Brain pericyte (primary cell): ENCODE measurements at regions not wholly inside any gene's neighbourhood (a gene's known extent, or its start where the extent isn't known, plus 50 kb on each side); places are given as distances from the start of the nearest gene placed in this dataset.
"Not testable (repeated sequence)": the region's sequence is repeated elsewhere in the genome, so short reads cannot be mapped to it uniquely, and the experiment has no call there.

ENCODE experiments used
- DNase-seq: peaks from one replicate; pipeline ENCODE4 v3.0.0-alpha.2; 2012; ENCODE audit warnings: low read depth, low spot score

- DNase-seq: no peak
Observed at GRCh38 chr3:6746443-6746842, 114.5 kb upstream of the GRM7 start.

GRCh38 chr3:6747017-6747416 lies 113.9 kb upstream of the GRM7 start:
- no peak for DNase-seq

- DNase-seq: no peak
Observed at GRCh38 chr3:6750782-6751181, 110.1 kb upstream of the GRM7 start.

- DNase-seq: no peak
Observed at GRCh38 chr3:6753536-6753935, 107.4 kb upstream of the GRM7 start.

GRCh38 chr3:6769532-6770396 lies 91.2 kb upstream of the GRM7 start:
- not testable (repeated sequence) for DNase-seq

GRCh38 chr3:6770397-6770690 lies 90.6 kb upstream of the GRM7 start:
- no peak for DNase-seq

- no peak for DNase-seq
Observed at GRCh38 chr3:6771171-6771570, 89.7 kb upstream of the GRM7 start.

- DNase-seq: no peak
Observed at GRCh38 chr3:6779140-6779539, 81.8 kb upstream of the GRM7 start.

GRCh38 chr3:6781092-6781491 lies 79.8 kb upstream of the GRM7 start:
- no peak for DNase-seq

GRCh38 chr3:6785726-6786125 lies 75.2 kb upstream of the GRM7 start:
- no peak for DNase-seq

- DNase-seq: no peak
Observed at GRCh38 chr3:6791161-6791560, 69.8 kb upstream of the GRM7 start.

- DNase-seq: no peak
Observed at GRCh38 chr3:6799264-6799915, 61.5 kb upstream of the GRM7 start.

- no peak for DNase-seq
Observed at GRCh38 chr3:6803619-6804018, 57.3 kb upstream of the GRM7 start.

GRCh38 chr3:6805236-6805635 lies 55.7 kb upstream of the GRM7 start:
- no peak for DNase-seq

- no peak for DNase-seq
Observed at GRCh38 chr3:6806991-6807390, 53.9 kb upstream of the GRM7 start.

GRCh38 chr3:6807967-6808588 lies 52.8 kb upstream of the GRM7 start:
- no peak for DNase-seq

- DNase-seq: no peak
Observed at GRCh38 chr3:6809349-6809748, 51.6 kb upstream of the GRM7 start.
